Keratinocyte (primary cell): ENCODE measurements at regions not wholly inside any gene's neighbourhood (a gene's known extent, or its start where the extent isn't known, plus 50 kb on each side); places are given as distances from the start of the nearest gene placed in this dataset.
"Not testable (repeated sequence)": the region's sequence is repeated elsewhere in the genome, so short reads cannot be mapped to it uniquely, and the experiment has no call there.

Experiments used
- EZH2 ChIP-seq: IDR thresholded peaks from one replicate; pipeline ENCODE4 v1.6.1; 2012; ENCODE audit warnings: inconsistent platforms, mild to moderate bottlenecking, low read length, moderate library complexity
- TF ChIP-seq, protein P1 (sequence below), 3 experiments: IDR thresholded peaks in 1 of 3; conservative IDR thresholded peaks in 1 of 3; optimal IDR thresholded peaks in 1 of 3; 2 replicates in 2 of 3; 3 replicates in 1 of 3; pipeline versions ENCODE3 to v1.5.1; 2011; ENCODE audit warnings: low read length in 3 of 3, mild to moderate bottlenecking in 3 of 3, moderate library complexity in 2 of 3, control low read depth in 1 of 3, inconsistent platforms in 1 of 3; ENCODE audit not compliant: insufficient read depth in 2 of 3; ENCODE audit errors: extremely low read depth in 1 of 3

GRCh38 chr13:46466074-46466473 is 79.0 kb upstream of the RUBCNL start:
- TF ChIP-seq, protein P1, sequence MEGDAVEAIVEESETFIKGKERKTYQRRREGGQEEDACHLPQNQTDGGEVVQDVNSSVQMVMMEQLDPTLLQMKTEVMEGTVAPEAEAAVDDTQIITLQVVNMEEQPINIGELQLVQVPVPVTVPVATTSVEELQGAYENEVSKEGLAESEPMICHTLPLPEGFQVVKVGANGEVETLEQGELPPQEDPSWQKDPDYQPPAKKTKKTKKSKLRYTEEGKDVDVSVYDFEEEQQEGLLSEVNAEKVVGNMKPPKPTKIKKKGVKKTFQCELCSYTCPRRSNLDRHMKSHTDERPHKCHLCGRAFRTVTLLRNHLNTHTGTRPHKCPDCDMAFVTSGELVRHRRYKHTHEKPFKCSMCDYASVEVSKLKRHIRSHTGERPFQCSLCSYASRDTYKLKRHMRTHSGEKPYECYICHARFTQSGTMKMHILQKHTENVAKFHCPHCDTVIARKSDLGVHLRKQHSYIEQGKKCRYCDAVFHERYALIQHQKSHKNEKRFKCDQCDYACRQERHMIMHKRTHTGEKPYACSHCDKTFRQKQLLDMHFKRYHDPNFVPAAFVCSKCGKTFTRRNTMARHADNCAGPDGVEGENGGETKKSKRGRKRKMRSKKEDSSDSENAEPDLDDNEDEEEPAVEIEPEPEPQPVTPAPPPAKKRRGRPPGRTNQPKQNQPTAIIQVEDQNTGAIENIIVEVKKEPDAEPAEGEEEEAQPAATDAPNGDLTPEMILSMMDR (optimal IDR thresholded peaks at IDR 0.05 in 1 of 3, IDR thresholded peaks at IDR 0.05 in 1 of 3, conservative IDR thresholded peaks at IDR 0.05 in 1 of 3; ENCODE audit: extremely low read depth in 1 of 3, insufficient read depth in 2 of 3, low read length in 3 of 3), result not testable (repeated sequence)
- not testable (repeated sequence) for TF ChIP-seq EZH2
